GM10266 (cell line): ENCODE measurements at regions not wholly inside any gene's neighbourhood (a gene's known extent, or its start where the extent isn't known, plus 50 kb on each side); places are given as distances from the start of the nearest gene placed in this dataset.

Source experiments
- DNase-seq: peaks from one replicate; pipeline ENCODE4 v3.0.0; 2012; ENCODE audit errors: extremely low spot score
- CTCF ChIP-seq: IDR thresholded peaks from 2 replicates; pipeline ENCODE4 v1.5.1; 2012; ENCODE audit warnings: mild to moderate bottlenecking, low read depth; ENCODE audit not compliant: control insufficient read depth, insufficient read depth; ENCODE audit errors: missing control alignments

- DNase-seq, result no peak
- TF ChIP-seq CTCF, result no peak
Measured at GRCh38 chr5:82419559-82420332, 141.6 kb upstream of the RPS23 start.

- no peak for TF ChIP-seq CTCF
- no peak for DNase-seq
Measured at GRCh38 chr5:82418608-82418950, 140.4 kb upstream of the RPS23 start.

GRCh38 chr5:82417776-82418607, 139.8 kb upstream of the RPS23 start:
- no peak for DNase-seq
- TF ChIP-seq CTCF, result no peak

- no peak for TF ChIP-seq CTCF
- DNase-seq, result no peak
Measured at GRCh38 chr5:82416512-82416911, 138.4 kb upstream of the RPS23 start.

- TF ChIP-seq CTCF, result no peak
- DNase-seq, result no peak
Measured at GRCh38 chr5:82414041-82414388, 135.9 kb upstream of the RPS23 start.

GRCh38 chr5:82413302-82414040, 135.3 kb upstream of the RPS23 start:
- DNase-seq, result no peak
- no peak for TF ChIP-seq CTCF

GRCh38 chr5:82408033-82408432, 129.9 kb upstream of the RPS23 start:
- DNase-seq, result no peak
- TF ChIP-seq CTCF, result no peak
